ENCODE measurements at regions not wholly inside any gene's neighbourhood (a gene's known extent, or its start where the extent isn't known, plus 50 kb on each side); places are given as distances from the start of the nearest gene placed in this dataset.
"Not testable (repeated sequence)": the region's sequence is repeated elsewhere in the genome, so short reads cannot be mapped to it uniquely, and the experiment has no call there.

- no peaks in the 10 kb centered on the region for H3K9me2 ChIP-seq (replicated peaks; ENCODE audit: low read depth, low read length)
- no peaks in the 10 kb centered on the region for H3K27me3 ChIP-seq (ENCODE audit: insufficient read depth, low read length, poor library complexity, severe bottlenecking)
- no peaks in the 10 kb centered on the region for H3K36me3 ChIP-seq (ENCODE audit: insufficient read depth, low read length)
- H3K4me3 ChIP-seq (ENCODE audit: low read length, poor library complexity, severe bottlenecking), result no peak overlapping the region
- no peaks in the 10 kb centered on the region for H3K4me1 ChIP-seq (ENCODE audit: insufficient read depth, low read length, poor library complexity, severe bottlenecking)
- no peaks in the 10 kb centered on the region for H3K79me2 ChIP-seq (ENCODE audit: insufficient read depth, low read length)
- H3K9me3 ChIP-seq (ENCODE audit: insufficient read depth, low read depth, low read length), result no peaks in the 10 kb centered on the region
- H3F3A ChIP-seq (ENCODE audit: low read depth), result no peaks in the 10 kb centered on the region
- TF ChIP-seq EZH2phosphoT487 (IDR thresholded peaks at IDR 0.05; ENCODE audit: borderline replicate concordance) (no peak), CTCF (conservative IDR thresholded peaks at IDR 0.05; ENCODE audit: low read length) (no peak)
- H4K20me1 ChIP-seq (ENCODE audit: insufficient read depth, low read length, poor library complexity, severe bottlenecking), result no peaks in the 10 kb centered on the region
- no peak overlapping the region for H3K4me2 ChIP-seq (ENCODE audit: low read depth, low read length, poor library complexity, severe bottlenecking)
- no peak overlapping the region for H3K9ac ChIP-seq (ENCODE audit: low read depth, low read length, poor library complexity, severe bottlenecking)
- H2AFZ ChIP-seq (ENCODE audit: low read length), result no peak overlapping the region
Measured at GRCh38 chr6:23661549-23661948, 464.5 kb upstream of the NRSN1 start.

GRCh38 chr6:23663096-23663495, 462.9 kb upstream of the NRSN1 start:
- H3K27me3 ChIP-seq (ENCODE audit: insufficient read depth, low read length, poor library complexity, severe bottlenecking), result no peaks in the 10 kb centered on the region
- H2AFZ ChIP-seq (ENCODE audit: low read length), result no peak overlapping the region
- TF ChIP-seq EZH2phosphoT487 (IDR thresholded peaks at IDR 0.05; ENCODE audit: borderline replicate concordance) (no peak), CTCF (conservative IDR thresholded peaks at IDR 0.05; ENCODE audit: low read length) (no peak)
- no peak overlapping the region for H3K4me3 ChIP-seq (ENCODE audit: low read length, poor library complexity, severe bottlenecking)
- no peak overlapping the region for H3K9ac ChIP-seq (ENCODE audit: low read depth, low read length, poor library complexity, severe bottlenecking)
- no peaks in the 10 kb centered on the region for H3F3A ChIP-seq (ENCODE audit: low read depth)
- H3K79me2 ChIP-seq (ENCODE audit: insufficient read depth, low read length), result no peaks in the 10 kb centered on the region
- H3K4me1 ChIP-seq (ENCODE audit: insufficient read depth, low read length, poor library complexity, severe bottlenecking), result no peaks in the 10 kb centered on the region
- H4K20me1 ChIP-seq (ENCODE audit: insufficient read depth, low read length, poor library complexity, severe bottlenecking), result no peaks in the 10 kb centered on the region
- H3K9me3 ChIP-seq (ENCODE audit: insufficient read depth, low read depth, low read length), result 0 out of 2 replicates have a peak, but pooled peaks cover 3% of the 10 kb centered on the region
- no peaks in the 10 kb centered on the region for H3K9me2 ChIP-seq (replicated peaks; ENCODE audit: low read depth, low read length)
- no peak overlapping the region for H3K4me2 ChIP-seq (ENCODE audit: low read depth, low read length, poor library complexity, severe bottlenecking)
- H3K36me3 ChIP-seq (ENCODE audit: insufficient read depth, low read length), result no peaks in the 10 kb centered on the region

- Histone ChIP-seq H3K27me3 (ENCODE audit: insufficient read depth, low read length, poor library complexity, severe bottlenecking) (no peaks in the 10 kb centered on the region), H3K4me2 (ENCODE audit: low read depth, low read length, poor library complexity, severe bottlenecking) (no peak overlapping the region), H2AFZ (ENCODE audit: low read length) (no peak overlapping the region), H3K36me3 (ENCODE audit: insufficient read depth, low read length) (no peaks in the 10 kb centered on the region), H3K4me1 (ENCODE audit: insufficient read depth, low read length, poor library complexity, severe bottlenecking) (no peaks in the 10 kb centered on the region), H4K20me1 (ENCODE audit: insufficient read depth, low read length, poor library complexity, severe bottlenecking) (no peaks in the 10 kb centered on the region), H3K9me3 (ENCODE audit: insufficient read depth, low read depth, low read length) (0 out of 2 replicates have a peak, but pooled peaks cover 3% of the 10 kb centered on the region), H3F3A (ENCODE audit: low read depth) (no peaks in the 10 kb centered on the region), H3K9me2 (replicated peaks; ENCODE audit: low read depth, low read length) (no peaks in the 10 kb centered on the region), H3K4me3 (ENCODE audit: low read length, poor library complexity, severe bottlenecking) (no peak overlapping the region), H3K9ac (ENCODE audit: low read depth, low read length, poor library complexity, severe bottlenecking) (no peak overlapping the region), H3K79me2 (ENCODE audit: insufficient read depth, low read length) (no peaks in the 10 kb centered on the region)
- TF ChIP-seq EZH2phosphoT487 (IDR thresholded peaks at IDR 0.05; ENCODE audit: borderline replicate concordance) (no peak), CTCF (conservative IDR thresholded peaks at IDR 0.05; ENCODE audit: low read length) (no peak)
Measured at GRCh38 chr6:23663652-23664051, 462.4 kb upstream of the NRSN1 start.

- not testable (repeated sequence) for H2AFZ ChIP-seq (ENCODE audit: low read length); H3K4me2 ChIP-seq (ENCODE audit: low read depth, low read length, poor library complexity, severe bottlenecking); H3K4me1 ChIP-seq (ENCODE audit: insufficient read depth, low read length, poor library complexity, severe bottlenecking); H3K9me2 ChIP-seq (replicated peaks; ENCODE audit: low read depth, low read length); H3K9me3 ChIP-seq (ENCODE audit: insufficient read depth, low read depth, low read length); H3F3A ChIP-seq (ENCODE audit: low read depth); H4K20me1 ChIP-seq (ENCODE audit: insufficient read depth, low read length, poor library complexity, severe bottlenecking); H3K9ac ChIP-seq (ENCODE audit: low read depth, low read length, poor library complexity, severe bottlenecking); H3K79me2 ChIP-seq (ENCODE audit: insufficient read depth, low read length); H3K36me3 ChIP-seq (ENCODE audit: insufficient read depth, low read length); H3K27me3 ChIP-seq (ENCODE audit: insufficient read depth, low read length, poor library complexity, severe bottlenecking); H3K4me3 ChIP-seq (ENCODE audit: low read length, poor library complexity, severe bottlenecking)
Measured at GRCh38 chr6:23665911-23666310, 460.1 kb upstream of the NRSN1 start.

All from Loucy (cell line).